ENCODE measurements at regions not wholly inside any gene's neighbourhood (a gene's known extent, or its start where the extent isn't known, plus 50 kb on each side); places are given as distances from the start of the nearest gene placed in this dataset.

GRCh38 chr6:28748192-28748591, 175.6 kb downstream of the TRIM27 start:
- DNase-seq (ENCODE audit: low spot score): no peak
- no peak for TF ChIP-seq CTCF (IDR thresholded peaks at IDR 0.05; ENCODE audit: extremely low read depth, missing control alignments)

- no peak for TF ChIP-seq CTCF (IDR thresholded peaks at IDR 0.05; ENCODE audit: extremely low read depth, missing control alignments)
- DNase-seq (ENCODE audit: low spot score): no peak
Observed at GRCh38 chr6:28750926-28751458, 172.8 kb downstream of the TRIM27 start.

GRCh38 chr6:28751514-28751913, 172.3 kb downstream of the TRIM27 start:
- no peak for TF ChIP-seq CTCF (IDR thresholded peaks at IDR 0.05; ENCODE audit: extremely low read depth, missing control alignments)

GRCh38 chr6:28751963-28752350, 171.8 kb downstream of the TRIM27 start:
- no peak for DNase-seq (ENCODE audit: low spot score)
- no peak for TF ChIP-seq CTCF (IDR thresholded peaks at IDR 0.05; ENCODE audit: extremely low read depth, missing control alignments)

More at GRCh38 chr6:28751514-28751913, 172.3 kb downstream of the TRIM27 start:
- DNase-seq (ENCODE audit: low spot score): no peak

GRCh38 chr6:28757429-28758045, 166.2 kb downstream of the TRIM27 start:
- TF ChIP-seq CTCF (IDR thresholded peaks at IDR 0.05; ENCODE audit: extremely low read depth, missing control alignments): no peak
- DNase-seq (ENCODE audit: low spot score): no peak

- TF ChIP-seq CTCF (IDR thresholded peaks at IDR 0.05; ENCODE audit: extremely low read depth, missing control alignments): no peak
- DNase-seq (ENCODE audit: low spot score): no peak
Observed at GRCh38 chr6:28758046-28758817, 165.6 kb downstream of the TRIM27 start.

GRCh38 chr6:28758818-28759235, 165.0 kb downstream of the TRIM27 start:
- no peak for DNase-seq (ENCODE audit: low spot score)
- no peak for TF ChIP-seq CTCF (IDR thresholded peaks at IDR 0.05; ENCODE audit: extremely low read depth, missing control alignments)
